K562 (cell line): ENCODE measurements at regions not wholly inside any gene's neighbourhood (a gene's known extent, or its start where the extent isn't known, plus 50 kb on each side); places are given as distances from the start of the nearest gene placed in this dataset.

Experiments
- TF ChIP-seq, protein P1 (sequence below), 3 experiments: IDR thresholded peaks in 2 of 3; conservative IDR thresholded peaks in 1 of 3; 2 replicates each; pipeline ENCODE4 v1.5.1; 2011 to 2012; ENCODE audit warnings: low read length in 3 of 3, mild to moderate bottlenecking in 3 of 3, control low read depth in 2 of 3, improper control_type of control experiment in 1 of 3, inconsistent platforms in 1 of 3, low read depth in 1 of 3, mixed read lengths in 1 of 3, moderate library complexity in 1 of 3; ENCODE audit not compliant: insufficient read depth in 2 of 3
- TF ChIP-seq, protein P2 (sequence below), 2 experiments: IDR thresholded peaks; 2 replicates each; pipeline ENCODE4 v1.6.1; 2012; ENCODE audit warnings: improper control_type of control experiment in 2 of 2, low read depth in 2 of 2, low read length in 2 of 2, borderline replicate concordance in 1 of 2

DNA sequence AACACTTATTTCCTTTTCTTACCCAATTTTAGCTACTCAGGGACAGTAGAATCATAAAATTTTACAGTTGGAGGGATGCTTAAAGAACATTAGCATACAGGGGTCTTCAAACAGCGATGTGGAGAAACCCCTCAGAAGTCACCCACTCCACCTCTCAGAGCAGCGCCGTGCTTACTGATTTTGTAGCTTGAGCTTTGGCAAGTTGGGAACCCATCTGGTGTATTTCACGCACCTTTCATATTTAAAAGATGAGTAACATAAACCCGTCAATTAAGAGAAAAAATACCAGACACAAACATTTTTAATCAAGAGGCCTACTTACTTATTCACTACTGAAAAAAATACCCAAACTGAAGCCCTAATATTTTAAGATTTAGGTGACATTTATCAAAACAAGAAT is 80.9 kb downstream of the ADAMTS15 start:
- TF ChIP-seq, protein P1, sequence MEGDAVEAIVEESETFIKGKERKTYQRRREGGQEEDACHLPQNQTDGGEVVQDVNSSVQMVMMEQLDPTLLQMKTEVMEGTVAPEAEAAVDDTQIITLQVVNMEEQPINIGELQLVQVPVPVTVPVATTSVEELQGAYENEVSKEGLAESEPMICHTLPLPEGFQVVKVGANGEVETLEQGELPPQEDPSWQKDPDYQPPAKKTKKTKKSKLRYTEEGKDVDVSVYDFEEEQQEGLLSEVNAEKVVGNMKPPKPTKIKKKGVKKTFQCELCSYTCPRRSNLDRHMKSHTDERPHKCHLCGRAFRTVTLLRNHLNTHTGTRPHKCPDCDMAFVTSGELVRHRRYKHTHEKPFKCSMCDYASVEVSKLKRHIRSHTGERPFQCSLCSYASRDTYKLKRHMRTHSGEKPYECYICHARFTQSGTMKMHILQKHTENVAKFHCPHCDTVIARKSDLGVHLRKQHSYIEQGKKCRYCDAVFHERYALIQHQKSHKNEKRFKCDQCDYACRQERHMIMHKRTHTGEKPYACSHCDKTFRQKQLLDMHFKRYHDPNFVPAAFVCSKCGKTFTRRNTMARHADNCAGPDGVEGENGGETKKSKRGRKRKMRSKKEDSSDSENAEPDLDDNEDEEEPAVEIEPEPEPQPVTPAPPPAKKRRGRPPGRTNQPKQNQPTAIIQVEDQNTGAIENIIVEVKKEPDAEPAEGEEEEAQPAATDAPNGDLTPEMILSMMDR (IDR thresholded peaks at IDR 0.05 in 2 of 3, conservative IDR thresholded peaks at IDR 0.05 in 1 of 3; ENCODE audit: insufficient read depth in 2 of 3, low read depth in 1 of 3, low read length in 3 of 3): no peak
- TF ChIP-seq, protein P2, sequence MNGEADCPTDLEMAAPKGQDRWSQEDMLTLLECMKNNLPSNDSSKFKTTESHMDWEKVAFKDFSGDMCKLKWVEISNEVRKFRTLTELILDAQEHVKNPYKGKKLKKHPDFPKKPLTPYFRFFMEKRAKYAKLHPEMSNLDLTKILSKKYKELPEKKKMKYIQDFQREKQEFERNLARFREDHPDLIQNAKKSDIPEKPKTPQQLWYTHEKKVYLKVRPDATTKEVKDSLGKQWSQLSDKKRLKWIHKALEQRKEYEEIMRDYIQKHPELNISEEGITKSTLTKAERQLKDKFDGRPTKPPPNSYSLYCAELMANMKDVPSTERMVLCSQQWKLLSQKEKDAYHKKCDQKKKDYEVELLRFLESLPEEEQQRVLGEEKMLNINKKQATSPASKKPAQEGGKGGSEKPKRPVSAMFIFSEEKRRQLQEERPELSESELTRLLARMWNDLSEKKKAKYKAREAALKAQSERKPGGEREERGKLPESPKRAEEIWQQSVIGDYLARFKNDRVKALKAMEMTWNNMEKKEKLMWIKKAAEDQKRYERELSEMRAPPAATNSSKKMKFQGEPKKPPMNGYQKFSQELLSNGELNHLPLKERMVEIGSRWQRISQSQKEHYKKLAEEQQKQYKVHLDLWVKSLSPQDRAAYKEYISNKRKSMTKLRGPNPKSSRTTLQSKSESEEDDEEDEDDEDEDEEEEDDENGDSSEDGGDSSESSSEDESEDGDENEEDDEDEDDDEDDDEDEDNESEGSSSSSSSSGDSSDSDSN (IDR thresholded peaks at IDR 0.05; ENCODE audit: borderline replicate concordance in 1 of 2, low read depth in 2 of 2, low read length in 2 of 2): no peak
